RCC 7860 (cell line): ENCODE measurements at regions not wholly inside any gene's neighbourhood (a gene's known extent, or its start where the extent isn't known, plus 50 kb on each side); places are given as distances from the start of the nearest gene placed in this dataset.
"Not testable (repeated sequence)": the region's sequence is repeated elsewhere in the genome, so short reads cannot be mapped to it uniquely, and the experiment has no call there.

Experiments
- DNase-seq: peaks from one replicate; pipeline ENCODE4 v3.0.0-alpha.2; 2015; ENCODE audit warnings: low spot score
- FAIRE-seq: peaks from 2 replicates; lab custom pipeline; 2012; peaks lifted over from hg19 to GRCh38; lab: Jason Lieb, UNC

- DNase-seq (no peak), FAIRE-seq (no peak)
These were observed 1131.3 kb upstream of the PRR20A start for GRCh38 chr13:56009418-56009817.

- DNase-seq (no peak), FAIRE-seq (no peak)
These were observed 1128.1 kb upstream of the PRR20A start for GRCh38 chr13:56012644-56013043.

GRCh38 chr13:56015919-56016318, 1124.8 kb upstream of the PRR20A start:
- DNase-seq, result no peak
- FAIRE-seq, result no peak

GRCh38 chr13:56019606-56020005, 1121.1 kb upstream of the PRR20A start:
- FAIRE-seq, result no peak
- no peak for DNase-seq

- DNase-seq (no peak), FAIRE-seq (no peak)
These were observed 1120.3 kb upstream of the PRR20A start for GRCh38 chr13:56020425-56020824.

- DNase-seq, result no peak
- no peak for FAIRE-seq
These were observed 1100.7 kb upstream of the PRR20A start for GRCh38 chr13:56039992-56040391.

- no peak for FAIRE-seq
- no peak for DNase-seq
These were observed 1074.4 kb upstream of the PRR20A start for GRCh38 chr13:56066321-56066720.

- FAIRE-seq, result no peak
These were observed 1038.1 kb upstream of the PRR20A start for GRCh38 chr13:56102641-56103040.

GRCh38 chr13:56110751-56111150, 1030.0 kb upstream of the PRR20A start:
- FAIRE-seq (no peak), DNase-seq (no peak)

More at GRCh38 chr13:56102641-56103040, 1038.1 kb upstream of the PRR20A start:
- no peak for DNase-seq

- FAIRE-seq (no peak), DNase-seq (no peak)
These were observed 1006.2 kb upstream of the PRR20A start for GRCh38 chr13:56134524-56134923.

GRCh38 chr13:56166864-56167263, 973.9 kb upstream of the PRR20A start:
- DNase-seq, result no peak

GRCh38 chr13:56168581-56168980, 972.1 kb upstream of the PRR20A start:
- FAIRE-seq, result no peak

More at GRCh38 chr13:56166864-56167263, 973.9 kb upstream of the PRR20A start:
- no peak for FAIRE-seq

GRCh38 chr13:56173346-56173745, 967.4 kb upstream of the PRR20A start:
- no peak for FAIRE-seq
- no peak for DNase-seq

More at GRCh38 chr13:56168581-56168980, 972.1 kb upstream of the PRR20A start:
- no peak for DNase-seq

GRCh38 chr13:56182598-56182997, 958.1 kb upstream of the PRR20A start:
- FAIRE-seq, result no peak
- no peak for DNase-seq

GRCh38 chr13:56187331-56187730, 953.4 kb upstream of the PRR20A start:
- FAIRE-seq (no peak), DNase-seq (no peak)

- DNase-seq, FAIRE-seq: not testable (repeated sequence)
These were observed 952.1 kb upstream of the PRR20A start for GRCh38 chr13:56188582-56188981.

- FAIRE-seq, result no peak
These were observed 951.3 kb upstream of the PRR20A start for GRCh38 chr13:56189439-56189838.

GRCh38 chr13:56189978-56190377, 950.7 kb upstream of the PRR20A start:
- FAIRE-seq, result no peak
- DNase-seq, result no peak

More at GRCh38 chr13:56189439-56189838, 951.3 kb upstream of the PRR20A start:
- no peak for DNase-seq

GRCh38 chr13:56198350-56198749, 942.4 kb upstream of the PRR20A start:
- DNase-seq (no peak), FAIRE-seq (no peak)

- DNase-seq (no peak), FAIRE-seq (no peak)
These were observed 938.9 kb upstream of the PRR20A start for GRCh38 chr13:56201834-56202233.

GRCh38 chr13:56216221-56216620, 924.5 kb upstream of the PRR20A start:
- FAIRE-seq (no peak), DNase-seq (no peak)

GRCh38 chr13:56247692-56248091, 893.0 kb upstream of the PRR20A start:
- no peak for FAIRE-seq
- no peak for DNase-seq

GRCh38 chr13:56271686-56272085, 869.0 kb upstream of the PRR20A start:
- no peak for FAIRE-seq

More at GRCh38 chr13:56271686-56272085, 869.0 kb upstream of the PRR20A start:
- no peak for DNase-seq
